Small intestine (tissue), 7 donors: ENCODE measurements at regions not wholly inside any gene's neighbourhood (a gene's known extent, or its start where the extent isn't known, plus 50 kb on each side); places are given as distances from the start of the nearest gene placed in this dataset.

ENCODE experiments used
- DNase-seq, 2 donors: peaks; one replicate each; pipeline versions ENCODE4 v3.0.0 to v3.0.0-alpha.2; 2013
- FAIRE-seq: peaks from 2 replicates; lab custom pipeline; 2012; peaks lifted over from hg19 to GRCh38; lab: Jason Lieb, UNC
- H3K27ac ChIP-seq, 3 donors: one replicate each; pipeline ENCODE4 v1.5.1; 2013; ENCODE audit warnings: low read length in 2 of 3, mild to moderate bottlenecking in 2 of 3, control low read depth in 1 of 3, inconsistent platforms in 1 of 3, low read depth in 1 of 3, moderate library complexity in 1 of 3
- H3K27me3 ChIP-seq, 3 donors: one replicate each; pipeline ENCODE4 v1.6.1; 2013; ENCODE audit warnings: low read length in 3 of 3, inconsistent platforms in 1 of 3; ENCODE audit not compliant: control insufficient read depth in 3 of 3, insufficient read depth in 3 of 3
- H3K36me3 ChIP-seq, 3 donors: one replicate each; pipeline ENCODE4 v1.6.1; 2013; ENCODE audit warnings: low read length in 3 of 3, inconsistent platforms in 1 of 3, low read depth in 1 of 3, mild to moderate bottlenecking in 1 of 3, moderate library complexity in 1 of 3; ENCODE audit not compliant: control insufficient read depth in 3 of 3, insufficient read depth in 2 of 3
- H3K4me1 ChIP-seq, 3 donors: one replicate each; pipeline ENCODE4 v1.6.1; 2013; ENCODE audit warnings: low read length in 2 of 3, inconsistent platforms in 1 of 3, low read depth in 1 of 3, mild to moderate bottlenecking in 1 of 3, moderate library complexity in 1 of 3; ENCODE audit not compliant: control insufficient read depth in 3 of 3, insufficient read depth in 2 of 3
- H3K4me3 ChIP-seq, 3 donors: one replicate each; pipeline ENCODE4 v1.5.1; 2013; ENCODE audit warnings: low read length in 3 of 3, control low read depth in 1 of 3, inconsistent platforms in 1 of 3, low read depth in 1 of 3, mild to moderate bottlenecking in 1 of 3, moderate library complexity in 1 of 3
- H3K9me3 ChIP-seq, 2 donors: one replicate each; pipeline ENCODE4 v1.6.1; 2013; ENCODE audit warnings: low read depth in 1 of 2, low read length in 1 of 2; ENCODE audit not compliant: control insufficient read depth in 2 of 2, insufficient read depth in 1 of 2
- WGBS, 3 donors: extraction: QIAGEN DNeasy Blood & Tissue Kit; methylation state at CpG; one replicate each; pipeline ENCODE4 v1.1.7; 2013; 5-methylcytosine and 5-hydroxymethylcytosine counted together
- donor health status: healthy with polysubstance abuse.
- donor health status: control.
- donor health status: control.
- donor health status: Bipolar disorder and iron deficiency.
- donor health status: healthy.

GRCh38 chr2:30038419-30038818 lies 108.4 kb upstream of the YPEL5 start:
- H3K27ac ChIP-seq: no peak overlapping the region
- FAIRE-seq (no peak), DNase-seq (no peak)
- H3K9me3 ChIP-seq: no peaks in the 10 kb centered on the region
- no peak overlapping the region for H3K4me3 ChIP-seq
- H3K4me1 ChIP-seq: peaks cover 0 to 4% (median 3%) of the 10 kb centered on the region in 3 donors
- WGBS, 3 donors: 67 to 75% (median 70%) methylated on average over 3 of the region's 3 CpGs
- H3K27me3 ChIP-seq: no peaks in the 10 kb centered on the region
- H3K36me3 ChIP-seq: no peaks in the 10 kb centered on the region

DNA sequence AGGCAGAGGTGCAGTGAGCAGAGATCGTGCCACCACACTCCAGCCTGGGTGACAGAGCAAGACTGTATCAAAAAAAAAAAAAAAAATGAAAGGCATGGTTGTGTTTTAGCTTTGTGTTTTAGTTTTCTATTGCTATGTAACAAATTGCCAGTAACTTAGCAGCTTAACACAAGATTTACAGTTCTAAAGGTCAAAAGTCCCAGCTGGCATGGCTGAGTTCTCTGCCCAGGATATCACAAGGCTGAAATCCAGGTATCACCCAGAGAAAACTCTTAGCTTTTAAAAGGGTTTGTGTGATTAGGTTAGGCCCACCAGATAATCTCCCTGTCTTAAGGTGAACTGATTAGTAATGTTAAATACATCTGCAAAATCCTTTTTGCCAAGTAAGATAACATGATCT lies 107.7 kb upstream of the YPEL5 start:
- H3K27ac ChIP-seq: no peak overlapping the region
- no peaks in the 10 kb centered on the region for H3K27me3 ChIP-seq
- 14 to 69% (median 33%) methylated on average over 1 of the region's 1 CpG for WGBS, 3 donors
- no peak for FAIRE-seq
- peak; percentile 28 to 57 for DNase-seq
- H3K4me3 ChIP-seq: no peak overlapping the region
- peaks cover 0 to 4% (median 3%) of the 10 kb centered on the region in 3 donors for H3K4me1 ChIP-seq
- H3K9me3 ChIP-seq: no peaks in the 10 kb centered on the region
- no peaks in the 10 kb centered on the region for H3K36me3 ChIP-seq

- DNase-seq (no peak), FAIRE-seq (no peak)
- Histone ChIP-seq H3K9me3 (no peaks in the 10 kb centered on the region), H3K4me1 (peaks cover 0 to 4% (median 3%) of the 10 kb centered on the region in 3 donors), H3K27ac (no peak overlapping the region), H3K36me3 (no peaks in the 10 kb centered on the region), H3K4me3 (no peak overlapping the region), H3K27me3 (no peaks in the 10 kb centered on the region)
- WGBS, 3 donors: 60 to 85% (median 79%) methylated on average over 1 of the region's 1 CpG
Measured at GRCh38 chr2:30040147-30040546, 106.7 kb upstream of the YPEL5 start.

GRCh38 chr2:30041884-30042283 lies 104.9 kb upstream of the YPEL5 start:
- no peak for DNase-seq
- no peak for FAIRE-seq
- peaks cover 0 to 4% (median 3%) of the 10 kb centered on the region in 3 donors for H3K4me1 ChIP-seq
- H3K4me3 ChIP-seq: no peak overlapping the region
- H3K9me3 ChIP-seq: no peaks in the 10 kb centered on the region
- H3K27me3 ChIP-seq: peaks cover 0 to 3% (median 0%) of the 10 kb centered on the region in 3 donors
- no peaks in the 10 kb centered on the region for H3K36me3 ChIP-seq
- no peak overlapping the region for H3K27ac ChIP-seq
- 64 to 76% (median 74%) methylated on average over 5 of the region's 5 CpGs for WGBS, 3 donors

GRCh38 chr2:30046396-30046795 lies 100.4 kb upstream of the YPEL5 start:
- Histone ChIP-seq H3K36me3 (no peaks in the 10 kb centered on the region), H3K4me3 (no peak overlapping the region), H3K27me3 (peaks cover 0 to 6% (median 3%) of the 10 kb centered on the region in 3 donors), H3K27ac (no peak overlapping the region), H3K4me1 (no peaks in the 10 kb centered on the region), H3K9me3 (no peaks in the 10 kb centered on the region)
- DNase-seq (no peak), FAIRE-seq (no peak)
- WGBS, 3 donors: 84 to 91% (median 88%) methylated on average over 2 of the region's 2 CpGs

- Histone ChIP-seq H3K4me1 (no peaks in the 10 kb centered on the region), H3K27ac (no peak overlapping the region), H3K4me3 (no peak overlapping the region), H3K9me3 (no peaks in the 10 kb centered on the region), H3K27me3 (peaks cover 0 to 6% (median 3%) of the 10 kb centered on the region in 3 donors), H3K36me3 (no peaks in the 10 kb centered on the region)
- FAIRE-seq (no peak), DNase-seq (no peak)
- WGBS, 3 donors: 78 to 88% (median 83%) methylated on average over 3 of the region's 3 CpGs
Measured at GRCh38 chr2:30046979-30047378, 99.8 kb upstream of the YPEL5 start.

DNA sequence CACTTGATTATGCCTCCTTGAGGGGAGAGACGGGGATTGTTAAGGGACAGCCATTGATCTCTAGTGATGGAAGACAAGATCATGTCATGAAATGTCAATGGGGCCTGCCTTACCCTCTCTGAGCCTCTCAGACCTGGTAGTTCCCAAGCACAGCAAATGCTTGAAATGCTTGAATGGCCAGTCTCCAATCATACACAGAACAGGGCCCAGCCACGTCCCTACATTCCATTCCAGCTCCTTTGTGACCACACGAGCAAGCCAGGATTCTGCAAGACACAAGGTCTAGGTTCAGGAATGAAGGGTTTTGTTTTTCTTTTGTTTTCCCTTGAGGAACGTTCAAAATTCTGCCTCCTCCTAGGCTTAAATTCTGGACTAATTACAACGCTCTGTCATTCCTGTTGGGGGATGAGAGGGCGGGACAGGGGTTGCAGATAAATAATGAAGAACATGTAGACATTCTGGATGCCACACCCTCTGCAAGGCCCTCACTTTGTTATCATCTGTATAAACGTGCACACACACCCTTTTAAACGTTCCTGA lies 98.1 kb upstream of the YPEL5 start:
- no peaks in the 10 kb centered on the region for H3K4me1 ChIP-seq
- no peaks in the 10 kb centered on the region for H3K36me3 ChIP-seq
- peaks cover 0 to 6% (median 3%) of the 10 kb centered on the region in 3 donors for H3K27me3 ChIP-seq
- no peak for DNase-seq
- no peak for FAIRE-seq
- no peaks in the 10 kb centered on the region for H3K9me3 ChIP-seq
- H3K27ac ChIP-seq: no peak overlapping the region
- no peak overlapping the region for H3K4me3 ChIP-seq
- WGBS, 3 donors: 47 to 48% (median 48%) methylated on average over 8 of the region's 8 CpGs

- H3K4me3 ChIP-seq: no peak overlapping the region
- H3K9me3 ChIP-seq: no peaks in the 10 kb centered on the region
- H3K27me3 ChIP-seq: peaks cover 0 to 6% (median 0%) of the 10 kb centered on the region in 3 donors
- H3K27ac ChIP-seq: no peak overlapping the region
- DNase-seq: no peak
- H3K36me3 ChIP-seq: no peaks in the 10 kb centered on the region
- no peak for FAIRE-seq
- H3K4me1 ChIP-seq: no peaks in the 10 kb centered on the region
- WGBS, 3 donors: 46 to 67% (median 59%) methylated on average over 2 of the region's 2 CpGs
Measured at GRCh38 chr2:30055548-30055947, 91.3 kb upstream of the YPEL5 start.

GRCh38 chr2:30060562-30060961 lies 86.2 kb upstream of the YPEL5 start:
- Histone ChIP-seq H3K27ac (no peak overlapping the region), H3K4me1 (no peaks in the 10 kb centered on the region), H3K36me3 (no peaks in the 10 kb centered on the region), H3K9me3 (no peaks in the 10 kb centered on the region), H3K27me3 (peaks cover 0 to 6% (median 0%) of the 10 kb centered on the region in 3 donors), H3K4me3 (no peak overlapping the region)
- no peak for DNase-seq
- no peak for FAIRE-seq
- 61 to 88% (median 80%) methylated on average over 5 of the region's 5 CpGs for WGBS, 3 donors
